IMR-90 (cell line): ENCODE measurements at regions not wholly inside any gene's neighbourhood (a gene's known extent, or its start where the extent isn't known, plus 50 kb on each side); places are given as distances from the start of the nearest gene placed in this dataset.

Source experiments
- ATAC-seq: fragments of 200-7000 bp; cut with Tn5 transposase; 2 replicates; pipeline ENCODE4 v1.9.1; 2020; ENCODE audit warnings: low read depth, mild to moderate bottlenecking, moderate library complexity
- BruUV-seq: library from RNA; stranded (reverse); fragments of 400-500 nt; replicated peaks from 2 replicates; lab custom pipeline; 2021; lab: Mats Ljungman, UMichigan
- CTCF ChIA-PET: fragments of 300-600 bp; formaldehyde crosslinking; extraction: SDS; loops from one replicate; lab custom pipeline; 2021; ENCODE audit warnings: antibody characterized with exemption; lab: Yijun Ruan, JAX
- POLR2A ChIA-PET: fragments of 300-600 bp; sonication (Branson Sonifier 250); formaldehyde crosslinking; loops from one replicate; lab custom pipeline; 2022; ENCODE audit warnings: antibody characterized with exemption; ENCODE audit not compliant: unreplicated experiment; lab: Charles Lee
- DNase-seq: peaks from one replicate; pipeline ENCODE4 v3.0.0; 2013
- H2AFZ ChIP-seq: replicated peaks from 2 replicates; pipeline ENCODE3; 2013; ENCODE audit warnings: low read length, mild to moderate bottlenecking; ENCODE audit not compliant: poor library complexity
- H2AK5ac ChIP-seq: 2 replicates; pipeline ENCODE4 v1.6.1; 2013; ENCODE audit warnings: low read depth, low read length, inconsistent platforms
- H2AK9ac ChIP-seq: replicated peaks from 2 replicates; pipeline ENCODE3; 2013; ENCODE audit warnings: mild to moderate bottlenecking, low read depth, low read length, moderate library complexity; ENCODE audit not compliant: poor library complexity
- H2BK120ac ChIP-seq: 2 replicates; pipeline ENCODE4 v1.6.1; 2013; ENCODE audit warnings: low read depth, low read length, inconsistent platforms
- H2BK15ac ChIP-seq: 3 replicates; pipeline ENCODE4 v1.6.1; 2013; ENCODE audit warnings: low read depth, low read length, inconsistent platforms
- H2BK20ac ChIP-seq: 2 replicates; pipeline ENCODE4 v1.6.1; 2013; ENCODE audit warnings: low read depth, mild to moderate bottlenecking, inconsistent platforms, low read length, moderate library complexity
- H2BK5ac ChIP-seq: 2 replicates; pipeline ENCODE4 v1.6.1; 2013; ENCODE audit warnings: mild to moderate bottlenecking, low read depth, low read length, inconsistent platforms; ENCODE audit not compliant: poor library complexity, severe bottlenecking
- H3K14ac ChIP-seq: replicated peaks from 2 replicates; pipeline ENCODE4 v1.6.1; 2013; ENCODE audit warnings: low read depth, low read length, inconsistent platforms
- H3K18ac ChIP-seq: 2 replicates; pipeline ENCODE4 v1.6.1; 2013; ENCODE audit warnings: low read depth, low read length, control low read depth
- H3K23ac ChIP-seq: 2 replicates; pipeline ENCODE4 v1.6.1; 2013; ENCODE audit warnings: low read depth, low read length, inconsistent platforms
- H3K27ac ChIP-seq: 2 replicates; pipeline ENCODE4 v1.5.1; 2013; ENCODE audit warnings: mild to moderate bottlenecking, control low read depth, low read length; ENCODE audit not compliant: insufficient read depth
- H3K27me3 ChIP-seq: 2 replicates; pipeline ENCODE4 v1.6.1; 2013; ENCODE audit warnings: low read length; ENCODE audit not compliant: control insufficient read depth, insufficient read depth
- H3K36me3 ChIP-seq: 2 replicates; pipeline ENCODE4 v1.6.1; 2013; ENCODE audit warnings: low read length, mixed read lengths; ENCODE audit not compliant: control insufficient read depth, insufficient read depth
- H3K4ac ChIP-seq: 2 replicates; pipeline ENCODE4 v1.6.1; 2013; ENCODE audit warnings: low read depth, low read length, inconsistent platforms
- H3K4me1 ChIP-seq: 2 replicates; pipeline ENCODE4 v1.6.1; 2013; ENCODE audit warnings: low read length, mixed read lengths; ENCODE audit not compliant: control insufficient read depth, insufficient read depth
- H3K4me2 ChIP-seq: 2 replicates; pipeline ENCODE4 v1.6.1; 2013; ENCODE audit warnings: low read depth, mild to moderate bottlenecking, control low read depth, low read length, moderate library complexity
- H3K4me3 ChIP-seq: 2 replicates; pipeline ENCODE4 v1.5.1; 2013; ENCODE audit warnings: low read depth, mild to moderate bottlenecking, control low read depth, low read length, moderate library complexity; ENCODE audit not compliant: insufficient read depth
- H3K56ac ChIP-seq: 2 replicates; pipeline ENCODE4 v1.6.1; 2013; ENCODE audit warnings: low read length, inconsistent platforms; ENCODE audit not compliant: insufficient read depth; ENCODE audit errors: extremely low read depth
- H3K79me1 ChIP-seq, 2 experiments: 2 replicates each; pipeline ENCODE4 v1.6.1; 2013; ENCODE audit warnings: low read length in 2 of 2, inconsistent platforms in 1 of 2, low read depth in 1 of 2
- H3K9ac ChIP-seq: 2 replicates; pipeline ENCODE4 v1.6.1; 2013; ENCODE audit warnings: low read depth, low read length, control low read depth
- H3K9me1 ChIP-seq: 2 replicates; pipeline ENCODE4 v1.6.1; 2013; ENCODE audit warnings: low read length, inconsistent platforms; ENCODE audit not compliant: insufficient read depth
- H3K9me3 ChIP-seq: 2 replicates; pipeline ENCODE4 v1.6.1; 2013; ENCODE audit warnings: low read length; ENCODE audit not compliant: control insufficient read depth, insufficient read depth
- H4K20me1 ChIP-seq: 2 replicates; pipeline ENCODE4 v1.6.1; 2013; ENCODE audit warnings: low read length, inconsistent platforms; ENCODE audit not compliant: insufficient read depth
- H4K5ac ChIP-seq: 2 replicates; pipeline ENCODE4 v1.6.1; 2013; ENCODE audit warnings: mild to moderate bottlenecking, low read depth, low read length, control low read depth
- H4K8ac ChIP-seq, 2 experiments: 2 replicates each; pipeline ENCODE4 v1.6.1; 2013; ENCODE audit warnings: low read depth in 2 of 2, low read length in 2 of 2, control low read depth in 1 of 2, inconsistent platforms in 1 of 2
- H4K91ac ChIP-seq: 2 replicates; pipeline ENCODE4 v1.6.1; 2013; ENCODE audit warnings: low read depth, low read length, inconsistent platforms; ENCODE audit not compliant: insufficient read depth
- BHLHE40 ChIP-seq: fragments of 150-350 bp; IDR thresholded peaks from 2 replicates; pipeline ENCODE4 v1.6.1; 2016; ENCODE audit warnings: mild to moderate bottlenecking, low read depth, low read length
- CEBPB ChIP-seq: IDR thresholded peaks from 2 replicates; pipeline ENCODE4 v1.6.1; 2012; ENCODE audit warnings: low read depth, low read length, improper control_type of control experiment
- CHD1 ChIP-seq: IDR thresholded peaks from 2 replicates; pipeline ENCODE4 v1.6.1; 2012; ENCODE audit warnings: low read depth, low read length, improper control_type of control experiment
- FOS ChIP-seq: fragments of 150-350 bp; IDR thresholded peaks from 2 replicates; pipeline ENCODE4 v1.6.1; 2016; ENCODE audit warnings: low read depth, low read length
- MAFK ChIP-seq: IDR thresholded peaks from 2 replicates; pipeline ENCODE4 v1.6.1; 2012; ENCODE audit warnings: low read depth, low read length, improper control_type of control experiment
- MAZ ChIP-seq: IDR thresholded peaks from 2 replicates; pipeline ENCODE4 v1.6.1; 2012; ENCODE audit warnings: low read depth, mild to moderate bottlenecking, low read length, improper control_type of control experiment, moderate library complexity, borderline replicate concordance
- MXI1 ChIP-seq: IDR thresholded peaks from 2 replicates; pipeline ENCODE4 v1.6.1; 2012; ENCODE audit warnings: low read depth, mild to moderate bottlenecking, low read length, moderate library complexity, borderline replicate concordance
- NFE2L2 ChIP-seq: fragments of 150-350 bp; IDR thresholded peaks from 2 replicates; pipeline ENCODE4 v1.6.1; 2016; ENCODE audit warnings: low read depth, mild to moderate bottlenecking, low read length
- POLR2A ChIP-seq: IDR thresholded peaks from 2 replicates; pipeline ENCODE4 v1.6.1; 2012; ENCODE audit warnings: mild to moderate bottlenecking, low read depth, low read length
- RAD21 ChIP-seq: IDR thresholded peaks from 2 replicates; pipeline ENCODE4 v1.6.1; 2012; ENCODE audit warnings: low read length, improper control_type of control experiment
- RCOR1 ChIP-seq: IDR thresholded peaks from 2 replicates; pipeline ENCODE4 v1.6.1; 2012; ENCODE audit warnings: mild to moderate bottlenecking, low read length, improper control_type of control experiment; ENCODE audit not compliant: insufficient replicate concordance
- SMC3 ChIP-seq: fragments of 150-350 bp; IDR thresholded peaks from 2 replicates; pipeline ENCODE4 v1.6.1; 2016; ENCODE audit warnings: low read depth, mild to moderate bottlenecking, antibody characterized with exemption, low read length, moderate library complexity
- WGBS, 2 experiments: methylation state at CpG; one replicate each; pipeline versions ENCODE4 v1.1.5 to v1.1.7; 2013; ENCODE audit warnings: missing lambda C conversion rate in 2 of 2; ENCODE audit not compliant: insufficient read length in 1 of 2; ENCODE audit errors: extremely low coverage in 2 of 2; 5-methylcytosine and 5-hydroxymethylcytosine counted together
- dilution Hi-C: fragments of 300-500 bp; cut with HindIII; formaldehyde crosslinking; loops from one replicate; pipeline ENCODE4 v1.14.3; 2018; ENCODE audit warnings: low sequenced_read_pairs; ENCODE audit not compliant: unreplicated experiment
- in situ Hi-C: fragments of 300-500 bp; cut with MboI; formaldehyde crosslinking; loops from 3 replicates; pipeline ENCODE4 v1.14.3; 2019; ENCODE audit warnings: low sequenced_read_pairs, inconsistent platforms, mixed read lengths
- intact Hi-C: fragments of 100-400 bp; cut with micrococcal nuclease; formaldehyde crosslinking; loops from 2 replicates; pipeline ENCODE4 v1.10.0; 2022
- TF ChIP-seq, protein P1 (sequence below): fragments of 150-350 bp; IDR thresholded peaks from 2 replicates; pipeline ENCODE4 v1.6.1; 2017; ENCODE audit warnings: mild to moderate bottlenecking, antibody characterized with exemption, low read length, low read depth
- TF ChIP-seq, protein P2 (sequence below): conservative IDR thresholded peaks from 2 replicates; pipeline ENCODE4 v1.5.1; 2012; ENCODE audit warnings: mild to moderate bottlenecking, low read depth, low read length, improper control_type of control experiment
- TF ChIP-seq, protein P3 (sequence below): fragments of 150-350 bp; IDR thresholded peaks from 2 replicates; pipeline ENCODE4 v1.6.1; 2016; ENCODE audit warnings: low read depth, mild to moderate bottlenecking, low read length, moderate library complexity, borderline replicate concordance

DNA sequence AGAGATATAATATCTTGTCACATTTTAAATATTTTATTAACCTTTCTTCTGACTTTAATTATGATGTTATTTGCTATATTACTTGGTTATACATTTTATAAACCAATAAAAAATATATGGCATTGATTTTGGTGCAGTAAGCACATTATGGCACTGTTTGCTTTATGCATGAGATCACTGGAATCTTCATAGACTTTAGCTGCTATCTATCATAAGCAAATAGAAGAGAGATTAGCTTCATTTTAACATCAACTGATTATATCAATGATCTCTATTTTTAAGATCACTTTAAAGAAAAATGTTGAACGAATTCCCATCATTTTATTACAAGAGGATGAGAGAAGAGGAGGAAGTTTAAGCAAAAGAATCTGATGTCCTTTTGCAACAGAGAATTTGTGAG is 58.6 kb upstream of the CDK1 start:
- no peak overlapping the region for H3K18ac ChIP-seq
- no peak overlapping the region for H4K8ac ChIP-seq
- no peaks in the 10 kb centered on the region for H3K79me1 ChIP-seq
- no peak overlapping the region for H4K91ac ChIP-seq
- no peak overlapping the region for H3K4ac ChIP-seq
- no peaks in the 10 kb centered on the region; the same call in 1 of the 2 replicates for H3K27me3 ChIP-seq
- no peaks in the 10 kb centered on the region for H3K9me3 ChIP-seq
- H3K56ac ChIP-seq: no peak overlapping the region
- no peaks in the 10 kb centered on the region for H4K20me1 ChIP-seq
- H4K5ac ChIP-seq: no peak overlapping the region
- H3K4me2 ChIP-seq: no peak overlapping the region
- H3K14ac ChIP-seq: no peak overlapping the region
- TF ChIP-seq CHD1 (no peak), NFE2L2 (no peak), BHLHE40 (no peak), RAD21 (no peak), POLR2A (no peak), MAZ (no peak), MAFK (no peak), CEBPB (no peak), MXI1 (no peak), SMC3 (no peak), RCOR1 (no peak), FOS (no peak)
- TF ChIP-seq, protein P1, sequence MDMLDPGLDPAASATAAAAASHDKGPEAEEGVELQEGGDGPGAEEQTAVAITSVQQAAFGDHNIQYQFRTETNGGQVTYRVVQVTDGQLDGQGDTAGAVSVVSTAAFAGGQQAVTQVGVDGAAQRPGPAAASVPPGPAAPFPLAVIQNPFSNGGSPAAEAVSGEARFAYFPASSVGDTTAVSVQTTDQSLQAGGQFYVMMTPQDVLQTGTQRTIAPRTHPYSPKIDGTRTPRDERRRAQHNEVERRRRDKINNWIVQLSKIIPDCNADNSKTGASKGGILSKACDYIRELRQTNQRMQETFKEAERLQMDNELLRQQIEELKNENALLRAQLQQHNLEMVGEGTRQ: no peak
- TF ChIP-seq, protein P2, sequence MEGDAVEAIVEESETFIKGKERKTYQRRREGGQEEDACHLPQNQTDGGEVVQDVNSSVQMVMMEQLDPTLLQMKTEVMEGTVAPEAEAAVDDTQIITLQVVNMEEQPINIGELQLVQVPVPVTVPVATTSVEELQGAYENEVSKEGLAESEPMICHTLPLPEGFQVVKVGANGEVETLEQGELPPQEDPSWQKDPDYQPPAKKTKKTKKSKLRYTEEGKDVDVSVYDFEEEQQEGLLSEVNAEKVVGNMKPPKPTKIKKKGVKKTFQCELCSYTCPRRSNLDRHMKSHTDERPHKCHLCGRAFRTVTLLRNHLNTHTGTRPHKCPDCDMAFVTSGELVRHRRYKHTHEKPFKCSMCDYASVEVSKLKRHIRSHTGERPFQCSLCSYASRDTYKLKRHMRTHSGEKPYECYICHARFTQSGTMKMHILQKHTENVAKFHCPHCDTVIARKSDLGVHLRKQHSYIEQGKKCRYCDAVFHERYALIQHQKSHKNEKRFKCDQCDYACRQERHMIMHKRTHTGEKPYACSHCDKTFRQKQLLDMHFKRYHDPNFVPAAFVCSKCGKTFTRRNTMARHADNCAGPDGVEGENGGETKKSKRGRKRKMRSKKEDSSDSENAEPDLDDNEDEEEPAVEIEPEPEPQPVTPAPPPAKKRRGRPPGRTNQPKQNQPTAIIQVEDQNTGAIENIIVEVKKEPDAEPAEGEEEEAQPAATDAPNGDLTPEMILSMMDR: no peak
- TF ChIP-seq, protein P3, sequence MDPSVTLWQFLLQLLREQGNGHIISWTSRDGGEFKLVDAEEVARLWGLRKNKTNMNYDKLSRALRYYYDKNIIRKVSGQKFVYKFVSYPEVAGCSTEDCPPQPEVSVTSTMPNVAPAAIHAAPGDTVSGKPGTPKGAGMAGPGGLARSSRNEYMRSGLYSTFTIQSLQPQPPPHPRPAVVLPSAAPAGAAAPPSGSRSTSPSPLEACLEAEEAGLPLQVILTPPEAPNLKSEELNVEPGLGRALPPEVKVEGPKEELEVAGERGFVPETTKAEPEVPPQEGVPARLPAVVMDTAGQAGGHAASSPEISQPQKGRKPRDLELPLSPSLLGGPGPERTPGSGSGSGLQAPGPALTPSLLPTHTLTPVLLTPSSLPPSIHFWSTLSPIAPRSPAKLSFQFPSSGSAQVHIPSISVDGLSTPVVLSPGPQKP: no peak
- H3K9ac ChIP-seq: no peak overlapping the region
- H3K27ac ChIP-seq: no peak overlapping the region
- no peak overlapping the region for H2AK9ac ChIP-seq
- in situ Hi-C loops (no loop called here), dilution Hi-C loops (no loop called here), intact Hi-C loops (no loop called here)
- CTCF ChIA-PET: no interaction called here
- no peaks in the 10 kb centered on the region for H3K9me1 ChIP-seq
- no peaks in the 10 kb centered on the region for H3K4me1 ChIP-seq
- no peak overlapping the region for H2BK15ac ChIP-seq
- H2BK20ac ChIP-seq: no peak overlapping the region
- H2BK5ac ChIP-seq: no peak overlapping the region
- H2AFZ ChIP-seq: no peak overlapping the region
- H3K4me3 ChIP-seq: no peak overlapping the region
- POLR2A ChIA-PET: no interaction called here
- ATAC-seq (no peak), DNase-seq (no peak)
- H3K36me3 ChIP-seq: no peaks in the 10 kb centered on the region
- WGBS, 2 experiments: no CpG with 5 or more reads among the region's 1 CpG
- H2AK5ac ChIP-seq: no peak overlapping the region
- no TSS peak for BruUV-seq
- H3K23ac ChIP-seq: no peak overlapping the region
- H2BK120ac ChIP-seq: no peak overlapping the region
